ENCODE measurements at regions not wholly inside any gene's neighbourhood (a gene's known extent, or its start where the extent isn't known, plus 50 kb on each side); places are given as distances from the start of the nearest gene placed in this dataset.
"Not testable (repeated sequence)": the region's sequence is repeated elsewhere in the genome, so short reads cannot be mapped to it uniquely, and the experiment has no call there.

- no peak overlapping the region for H3K4me3 Mint-ChIP-seq
- H3K9me3 Mint-ChIP-seq = no peaks in the 10 kb centered on the region
- H3K27ac Mint-ChIP-seq = no peak overlapping the region
- no peak for DNase-seq
- H3K27me3 Mint-ChIP-seq = no peaks in the 10 kb centered on the region
- H3K36me3 Mint-ChIP-seq = no peaks in the 10 kb centered on the region
- CTCF ChIA-PET = no interaction called here
- no peaks in the 10 kb centered on the region for H3K4me1 Mint-ChIP-seq
These were observed 398.0 kb downstream of the SMARCA1 start for GRCh38 chrX:129125122-129125914.

- Mint-ChIP-seq H3K27ac (no peak overlapping the region), H3K4me3 (no peak overlapping the region), H3K36me3 (no peaks in the 10 kb centered on the region), H3K9me3 (no peaks in the 10 kb centered on the region), H3K4me1 (no peaks in the 10 kb centered on the region), H3K27me3 (no peaks in the 10 kb centered on the region)
- DNase-seq = no peak
- CTCF ChIA-PET = no interaction called here
These were observed 399.5 kb downstream of the SMARCA1 start for GRCh38 chrX:129123795-129124194.

GRCh38 chrX:129116676-129117470 lies 406.4 kb downstream of the SMARCA1 start:
- Mint-ChIP-seq H3K27me3 (no peaks in the 10 kb centered on the region), H3K9me3 (no peaks in the 10 kb centered on the region), H3K36me3 (no peaks in the 10 kb centered on the region), H3K27ac (no peak overlapping the region), H3K4me3 (no peak overlapping the region), H3K4me1 (no peaks in the 10 kb centered on the region)
- no peak for DNase-seq
- CTCF ChIA-PET = no interaction called here

GRCh38 chrX:129115935-129116334 lies 407.4 kb downstream of the SMARCA1 start:
- CTCF ChIA-PET = no interaction called here
- no peaks in the 10 kb centered on the region for H3K27me3 Mint-ChIP-seq
- H3K9me3 Mint-ChIP-seq = no peaks in the 10 kb centered on the region
- no peak for DNase-seq
- no peaks in the 10 kb centered on the region for H3K36me3 Mint-ChIP-seq
- no peaks in the 10 kb centered on the region for H3K4me1 Mint-ChIP-seq
- no peak overlapping the region for H3K27ac Mint-ChIP-seq
- no peak overlapping the region for H3K4me3 Mint-ChIP-seq

- Mint-ChIP-seq H3K4me1 (no peaks in the 10 kb centered on the region), H3K9me3 (no peaks in the 10 kb centered on the region), H3K27me3 (no peaks in the 10 kb centered on the region), H3K36me3 (no peaks in the 10 kb centered on the region), H3K27ac (no peak overlapping the region), H3K4me3 (no peak overlapping the region)
- CTCF ChIA-PET = no interaction called here
- peak; percentile 28 for DNase-seq
These were observed 408.2 kb downstream of the SMARCA1 start for GRCh38 chrX:129115104-129115503.

- H3K9me3 Mint-ChIP-seq = no peaks in the 10 kb centered on the region
- CTCF ChIA-PET = no interaction called here
- H3K27ac Mint-ChIP-seq = no peak overlapping the region
- no peaks in the 10 kb centered on the region for H3K27me3 Mint-ChIP-seq
- H3K4me3 Mint-ChIP-seq = no peak overlapping the region
- H3K36me3 Mint-ChIP-seq = no peaks in the 10 kb centered on the region
- DNase-seq = no peak
- H3K4me1 Mint-ChIP-seq = no peaks in the 10 kb centered on the region
These were observed 412.1 kb downstream of the SMARCA1 start for GRCh38 chrX:129111081-129111798.

- no peak for DNase-seq
- H3K4me3 Mint-ChIP-seq = no peak overlapping the region
- no peak overlapping the region for H3K27ac Mint-ChIP-seq
- no peaks in the 10 kb centered on the region for H3K9me3 Mint-ChIP-seq
- H3K27me3 Mint-ChIP-seq = no peaks in the 10 kb centered on the region
- CTCF ChIA-PET = no interaction called here
- H3K4me1 Mint-ChIP-seq = no peaks in the 10 kb centered on the region
- H3K36me3 Mint-ChIP-seq = no peaks in the 10 kb centered on the region
These were observed 414.4 kb downstream of the SMARCA1 start for GRCh38 chrX:129108936-129109335.

GRCh38 chrX:129099207-129099606 lies 424.1 kb downstream of the SMARCA1 start:
- no peak overlapping the region for H3K4me3 Mint-ChIP-seq
- H3K9me3 Mint-ChIP-seq = no peaks in the 10 kb centered on the region

GRCh38 chrX:129097668-129098067 lies 425.6 kb downstream of the SMARCA1 start:
- Mint-ChIP-seq H3K4me3 (no peak overlapping the region), H3K4me1 (no peaks in the 10 kb centered on the region), H3K36me3 (no peaks in the 10 kb centered on the region), H3K27ac (no peak overlapping the region), H3K27me3 (no peaks in the 10 kb centered on the region), H3K9me3 (no peaks in the 10 kb centered on the region)
- CTCF ChIA-PET = no interaction called here
- no peak for DNase-seq

More at GRCh38 chrX:129099207-129099606, 424.1 kb downstream of the SMARCA1 start:
- Mint-ChIP-seq H3K36me3 (no peaks in the 10 kb centered on the region), H3K27ac (no peak overlapping the region), H3K27me3 (no peaks in the 10 kb centered on the region), H3K4me1 (no peaks in the 10 kb centered on the region)
- no peak for DNase-seq
- CTCF ChIA-PET = no interaction called here

- H3K9me3 Mint-ChIP-seq = no peaks in the 10 kb centered on the region
- H3K4me1 Mint-ChIP-seq = no peaks in the 10 kb centered on the region
- no peak overlapping the region for H3K27ac Mint-ChIP-seq
- no peak overlapping the region for H3K4me3 Mint-ChIP-seq
- DNase-seq = no peak
- CTCF ChIA-PET = no interaction called here
- no peaks in the 10 kb centered on the region for H3K36me3 Mint-ChIP-seq
- H3K27me3 Mint-ChIP-seq = no peaks in the 10 kb centered on the region
These were observed 429.6 kb downstream of the SMARCA1 start for GRCh38 chrX:129093706-129094105.

GRCh38 chrX:129092757-129093156 lies 430.5 kb downstream of the SMARCA1 start:
- Mint-ChIP-seq H3K36me3 (no peaks in the 10 kb centered on the region), H3K27me3 (no peaks in the 10 kb centered on the region), H3K4me3 (no peak overlapping the region), H3K9me3 (no peaks in the 10 kb centered on the region), H3K27ac (no peak overlapping the region), H3K4me1 (no peaks in the 10 kb centered on the region)
- CTCF ChIA-PET = no interaction called here
- DNase-seq = no peak

- Mint-ChIP-seq H3K4me1 (no peaks in the 10 kb centered on the region), H3K27me3 (no peaks in the 10 kb centered on the region), H3K27ac (no peak overlapping the region), H3K4me3 (no peak overlapping the region), H3K36me3 (no peaks in the 10 kb centered on the region), H3K9me3 (no peaks in the 10 kb centered on the region)
- CTCF ChIA-PET = no interaction called here
- no peak for DNase-seq
These were observed 431.0 kb downstream of the SMARCA1 start for GRCh38 chrX:129092242-129092641.

- Mint-ChIP-seq H3K4me3 (no peak overlapping the region), H3K27ac (no peak overlapping the region), H3K27me3 (no peaks in the 10 kb centered on the region), H3K4me1 (no peaks in the 10 kb centered on the region), H3K9me3 (no peaks in the 10 kb centered on the region), H3K36me3 (no peaks in the 10 kb centered on the region)
- CTCF ChIA-PET = no interaction called here
- no peak for DNase-seq
These were observed 432.2 kb downstream of the SMARCA1 start for GRCh38 chrX:129091097-129091496.

GRCh38 chrX:129086802-129087201 lies 436.5 kb downstream of the SMARCA1 start:
- no peak for DNase-seq
- CTCF ChIA-PET = no interaction called here
- Mint-ChIP-seq H3K4me3 (no peak overlapping the region), H3K9me3 (no peaks in the 10 kb centered on the region), H3K27ac (no peak overlapping the region), H3K36me3 (no peaks in the 10 kb centered on the region), H3K27me3 (no peaks in the 10 kb centered on the region), H3K4me1 (no peaks in the 10 kb centered on the region)

GRCh38 chrX:129084291-129084690 lies 439.0 kb downstream of the SMARCA1 start:
- H3K4me1 Mint-ChIP-seq, H3K27ac Mint-ChIP-seq, H3K36me3 Mint-ChIP-seq, H3K9me3 Mint-ChIP-seq, CTCF ChIA-PET, DNase-seq, H3K27me3 Mint-ChIP-seq, H3K4me3 Mint-ChIP-seq: not testable (repeated sequence)

All from activated naive CD4-positive, alpha-beta T cell treated with anti-CD3 and anti-CD28 coated beads, Interleukin-2, amount 10 ng/mL, durations not matched to agents 7 days and 5 days (primary cell).